H9 (cell line): ENCODE measurements at regions not wholly inside any gene's neighbourhood (a gene's known extent, or its start where the extent isn't known, plus 50 kb on each side); places are given as distances from the start of the nearest gene placed in this dataset.

ENCODE experiments used
- DNase-seq: peaks from one replicate; pipeline ENCODE4 v3.0.0-alpha.2; 2017
- H2AFZ ChIP-seq: one replicate; pipeline ENCODE4 v1.6.1; 2013; ENCODE audit warnings: mild to moderate bottlenecking, low read length, control low read depth, moderate library complexity
- H2AK5ac ChIP-seq: 2 replicates; pipeline ENCODE4 v1.6.1; 2013; ENCODE audit warnings: low read length, control low read depth, mixed read lengths; ENCODE audit not compliant: insufficient read length
- H2BK120ac ChIP-seq: one replicate; pipeline ENCODE4 v1.6.1; 2013; ENCODE audit warnings: low read depth, mild to moderate bottlenecking, low read length, control low read depth, inconsistent platforms; ENCODE audit not compliant: poor library complexity, severe bottlenecking
- H2BK12ac ChIP-seq: 2 replicates; pipeline ENCODE4 v1.6.1; 2013; ENCODE audit warnings: low read length, control low read depth, mixed read lengths, low read depth; ENCODE audit not compliant: insufficient read length
- H2BK15ac ChIP-seq: 2 replicates; pipeline ENCODE4 v1.6.1; 2013; ENCODE audit warnings: low read depth, low read length, control low read depth
- H2BK20ac ChIP-seq: one replicate; pipeline ENCODE4 v1.6.1; 2013; ENCODE audit warnings: low read depth, mild to moderate bottlenecking, low read length, control low read depth, inconsistent platforms; ENCODE audit not compliant: poor library complexity, severe bottlenecking
- H2BK5ac ChIP-seq: 2 replicates; pipeline ENCODE4 v1.6.1; 2013; ENCODE audit warnings: low read length, control low read depth, mixed read lengths; ENCODE audit not compliant: insufficient read length
- H3K14ac ChIP-seq: 2 replicates; pipeline ENCODE4 v1.6.1; 2013; ENCODE audit warnings: low read length, control low read depth; ENCODE audit not compliant: insufficient read depth
- H3K18ac ChIP-seq: 2 replicates; pipeline ENCODE4 v1.6.1; 2013; ENCODE audit warnings: low read depth, mild to moderate bottlenecking, mixed read lengths, low read length, control low read depth; ENCODE audit not compliant: insufficient read length
- H3K23ac ChIP-seq: 2 replicates; pipeline ENCODE4 v1.6.1; 2013; ENCODE audit warnings: low read length, control low read depth, mixed read lengths, low read depth; ENCODE audit not compliant: insufficient read length
- H3K23me2 ChIP-seq: 2 replicates; pipeline ENCODE4 v1.6.1; 2013; ENCODE audit warnings: low read depth, mild to moderate bottlenecking, mixed read lengths, low read length, control low read depth; ENCODE audit not compliant: insufficient read length, poor library complexity, severe bottlenecking
- H3K27ac ChIP-seq: 2 replicates; pipeline ENCODE4 v1.5.1; 2013; ENCODE audit warnings: low read length, control low read depth, mixed read lengths, low read depth; ENCODE audit not compliant: insufficient read length
- H3K27me3 ChIP-seq: 2 replicates; pipeline ENCODE4 v1.6.1; 2013; ENCODE audit warnings: low read length, control low read depth, inconsistent platforms; ENCODE audit not compliant: insufficient read depth
- H3K4ac ChIP-seq: 2 replicates; pipeline ENCODE4 v1.6.1; 2013; ENCODE audit warnings: low read depth, mild to moderate bottlenecking, control low read depth, inconsistent platforms, low read length, moderate library complexity
- H3K4me1 ChIP-seq: 2 replicates; pipeline ENCODE4 v1.6.1; 2013; ENCODE audit warnings: low read length, control low read depth, inconsistent platforms; ENCODE audit not compliant: insufficient read depth
- H3K4me2 ChIP-seq: 2 replicates; pipeline ENCODE4 v1.6.1; 2013; ENCODE audit warnings: low read length, control low read depth, mixed read lengths; ENCODE audit not compliant: insufficient read length, insufficient read depth
- H3K56ac ChIP-seq: 2 replicates; pipeline ENCODE4 v1.6.1; 2013; ENCODE audit warnings: low read depth, mild to moderate bottlenecking, mixed read lengths, low read length, control low read depth; ENCODE audit not compliant: insufficient read length
- H3K79me1 ChIP-seq: 2 replicates; pipeline ENCODE4 v1.6.1; 2013; ENCODE audit warnings: low read depth, mild to moderate bottlenecking, moderate library complexity, low read length, control low read depth, inconsistent platforms; ENCODE audit not compliant: insufficient read depth, poor library complexity, severe bottlenecking
- H3K79me2 ChIP-seq: 2 replicates; pipeline ENCODE4 v1.6.1; 2013; ENCODE audit warnings: low read length, control low read depth, inconsistent platforms; ENCODE audit not compliant: insufficient read depth
- H3K9ac ChIP-seq: 2 replicates; pipeline ENCODE4 v1.6.1; 2013; ENCODE audit warnings: low read length, control low read depth, mixed read lengths; ENCODE audit not compliant: insufficient read length; ENCODE audit errors: extremely low read depth
- H3K9me3 ChIP-seq: one replicate; pipeline ENCODE4 v1.6.1; 2013; ENCODE audit warnings: low read depth, low read length, inconsistent platforms; ENCODE audit not compliant: control insufficient read depth
- H3T11ph ChIP-seq: one replicate; pipeline ENCODE4 v1.6.1; 2013; ENCODE audit warnings: mild to moderate bottlenecking, low read length, control low read depth, inconsistent platforms
- H4K20me1 ChIP-seq: one replicate; pipeline ENCODE4 v1.6.1; 2013; ENCODE audit not compliant: control insufficient read depth, insufficient read length, insufficient read depth
- H4K5ac ChIP-seq: 2 replicates; pipeline ENCODE4 v1.6.1; 2013; ENCODE audit warnings: low read depth, mild to moderate bottlenecking, mixed read lengths, low read length, control low read depth; ENCODE audit not compliant: insufficient read length
- H4K8ac ChIP-seq: replicated peaks from 2 replicates; pipeline ENCODE4 v1.6.1; 2013; ENCODE audit warnings: low read length, control low read depth, mixed read lengths, low read depth; ENCODE audit not compliant: insufficient read length
- H4K91ac ChIP-seq: 2 replicates; pipeline ENCODE4 v1.6.1; 2013; ENCODE audit warnings: low read depth, mild to moderate bottlenecking, moderate library complexity, mixed read lengths, low read length, control low read depth; ENCODE audit not compliant: insufficient read length
- H3K27ac Mint-ChIP-seq, 3 experiments: 2 replicates in 2 of 3; 3 replicates in 1 of 3; pipeline ENCODE4 v1.8.0; 2020 to 2021; ENCODE audit warnings: mixed read lengths in 3 of 3, mild to moderate bottlenecking in 1 of 3, moderate library complexity in 1 of 3
- H3K27me3 Mint-ChIP-seq: 2 replicates; pipeline ENCODE4 v1.8.0; 2021; ENCODE audit warnings: low read depth, mild to moderate bottlenecking, moderate library complexity, mixed read lengths
- H3K36me3 Mint-ChIP-seq, 3 experiments: 2 replicates in 2 of 3; 3 replicates in 1 of 3; pipeline ENCODE4 v1.8.0; 2020 to 2021; ENCODE audit warnings: low read depth in 3 of 3, mixed read lengths in 3 of 3; ENCODE audit not compliant: insufficient read depth in 1 of 3
- H3K4me1 Mint-ChIP-seq, 2 experiments: 2 replicates each; pipeline ENCODE4 v1.8.0; 2020; ENCODE audit warnings: mixed read lengths in 2 of 2
- H3K4me3 Mint-ChIP-seq, 2 experiments: 2 replicates in 1 of 2; 3 replicates in 1 of 2; pipeline ENCODE4 v1.8.0; 2020 to 2021; ENCODE audit warnings: mild to moderate bottlenecking in 2 of 2, mixed read lengths in 2 of 2, moderate library complexity in 1 of 2
- H3K9me3 Mint-ChIP-seq, 2 experiments: 2 replicates in 1 of 2; 3 replicates in 1 of 2; pipeline ENCODE4 v1.8.0; 2020; ENCODE audit warnings: mild to moderate bottlenecking in 2 of 2, mixed read lengths in 2 of 2, moderate library complexity in 1 of 2
- TF ChIP-seq, protein P1 (sequence below): fragments of 200-600 bp; sonication (generic); conservative IDR thresholded peaks from 3 replicates; pipeline ENCODE4 v1.8.0; 2021; ENCODE audit warnings: antibody characterized with exemption, mild to moderate bottlenecking

GRCh38 chr4:130722361-130722760, 1626.4 kb downstream of the C4orf33 start:
- no peak overlapping the region for H3K18ac ChIP-seq
- no peak overlapping the region for H4K91ac ChIP-seq
- no peak overlapping the region for H3K14ac ChIP-seq
- TF ChIP-seq, protein P1, sequence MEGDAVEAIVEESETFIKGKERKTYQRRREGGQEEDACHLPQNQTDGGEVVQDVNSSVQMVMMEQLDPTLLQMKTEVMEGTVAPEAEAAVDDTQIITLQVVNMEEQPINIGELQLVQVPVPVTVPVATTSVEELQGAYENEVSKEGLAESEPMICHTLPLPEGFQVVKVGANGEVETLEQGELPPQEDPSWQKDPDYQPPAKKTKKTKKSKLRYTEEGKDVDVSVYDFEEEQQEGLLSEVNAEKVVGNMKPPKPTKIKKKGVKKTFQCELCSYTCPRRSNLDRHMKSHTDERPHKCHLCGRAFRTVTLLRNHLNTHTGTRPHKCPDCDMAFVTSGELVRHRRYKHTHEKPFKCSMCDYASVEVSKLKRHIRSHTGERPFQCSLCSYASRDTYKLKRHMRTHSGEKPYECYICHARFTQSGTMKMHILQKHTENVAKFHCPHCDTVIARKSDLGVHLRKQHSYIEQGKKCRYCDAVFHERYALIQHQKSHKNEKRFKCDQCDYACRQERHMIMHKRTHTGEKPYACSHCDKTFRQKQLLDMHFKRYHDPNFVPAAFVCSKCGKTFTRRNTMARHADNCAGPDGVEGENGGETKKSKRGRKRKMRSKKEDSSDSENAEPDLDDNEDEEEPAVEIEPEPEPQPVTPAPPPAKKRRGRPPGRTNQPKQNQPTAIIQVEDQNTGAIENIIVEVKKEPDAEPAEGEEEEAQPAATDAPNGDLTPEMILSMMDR: no peak
- no peak overlapping the region for H3K23ac ChIP-seq
- H3K27ac ChIP-seq: no peak overlapping the region
- H4K8ac ChIP-seq: no peak overlapping the region
- DNase-seq: no peak
- H3K56ac ChIP-seq: no peak overlapping the region
- Mint-ChIP-seq H3K4me1 (peaks cover 9 to 10% of the 10 kb centered on the region in 2 experiments), H3K27me3 (no peaks in the 10 kb centered on the region), H3K27ac (no peak overlapping the region), H3K36me3 (peaks cover 0 to 4% (median 0%) of the 10 kb centered on the region in 3 experiments; a peak in 2 of 7 replicates), H3K9me3 (0 out of 5 replicates have a peak, but pooled peaks cover 0 to 2% of the 10 kb centered on the region in 2 experiments), H3K4me3 (no peak overlapping the region)
- H3K9me3 ChIP-seq: no peaks in the 10 kb centered on the region
- no peak overlapping the region for H2BK120ac ChIP-seq
- no peak overlapping the region for H2BK20ac ChIP-seq
- no peak overlapping the region for H4K5ac ChIP-seq
- H3K23me2 ChIP-seq: no peaks in the 10 kb centered on the region
- no peaks in the 10 kb centered on the region for H3K27me3 ChIP-seq
- no peak overlapping the region for H3K9ac ChIP-seq
- no peaks in the 10 kb centered on the region for H3K4me1 ChIP-seq
- H2AFZ ChIP-seq: no peak overlapping the region
- H2BK12ac ChIP-seq: no peak overlapping the region
- H2BK5ac ChIP-seq: no peak overlapping the region
- no peak overlapping the region for H3K4me2 ChIP-seq
- no peak overlapping the region for H2BK15ac ChIP-seq
- H3K79me1 ChIP-seq: no peaks in the 10 kb centered on the region
- no peaks in the 10 kb centered on the region for H4K20me1 ChIP-seq
- H3K79me2 ChIP-seq: no peaks in the 10 kb centered on the region
- no peak overlapping the region for H2AK5ac ChIP-seq
- H3K4ac ChIP-seq: no peak overlapping the region
- no peak overlapping the region for H3T11ph ChIP-seq
